Peyer's patch (tissue), 4 donors: ENCODE measurements at regions not wholly inside any gene's neighbourhood (a gene's known extent, or its start where the extent isn't known, plus 50 kb on each side); places are given as distances from the start of the nearest gene placed in this dataset.

ENCODE experiments used
- DNase-seq, 3 donors: peaks; one replicate each; pipeline ENCODE4 v3.0.0-alpha.2; 2017 to 2019
- H3K27ac ChIP-seq, 4 donors: fragments of 200-600 bp; sonication (generic); one replicate each; pipeline ENCODE4 v1.5.1; 2016 to 2019
- H3K27me3 ChIP-seq, 2 donors: fragments of 200-600 bp; sonication (generic); one replicate each; pipeline ENCODE4 v1.5.1; 2019
- H3K36me3 ChIP-seq, 3 donors: fragments of 200-600 bp; sonication (generic); one replicate each; pipeline ENCODE4 v1.5.1; 2016 to 2019
- H3K4me1 ChIP-seq, 4 donors: fragments of 200-600 bp; sonication (generic); one replicate each; pipeline ENCODE4 v1.5.1; 2016 to 2019
- H3K4me3 ChIP-seq, 4 donors: fragments of 200-600 bp; sonication (generic); 1 replicate in 3 of 4; 2 replicates in 1 of 4; pipeline ENCODE4 v1.5.1; 2016 to 2019; ENCODE audit warnings: mild to moderate bottlenecking in 1 of 4
- H3K9me3 ChIP-seq, 4 donors: fragments of 200-600 bp; sonication (generic); one replicate each; pipeline ENCODE4 v1.5.1; 2016 to 2019; ENCODE audit warnings: mild to moderate bottlenecking in 1 of 4
- CTCF ChIP-seq, 6 experiments: fragments of 450-650 bp in 4 of 6; fragments of 200-600 bp in 2 of 6; sonication (generic) in 1 of 6; IDR thresholded peaks; one replicate each; pipeline ENCODE4 v1.5.1; 2017 to 2019; ENCODE audit warnings: antibody characterized with exemption in 6 of 6, mild to moderate bottlenecking in 3 of 6, moderate library complexity in 1 of 6
- POLR2A ChIP-seq, 2 donors: fragments of 450-650 bp; IDR thresholded peaks; one replicate each; pipeline ENCODE4 v1.5.1; 2017; ENCODE audit warnings: antibody characterized with exemption in 2 of 2, mild to moderate bottlenecking in 2 of 2, moderate library complexity in 2 of 2

DNA sequence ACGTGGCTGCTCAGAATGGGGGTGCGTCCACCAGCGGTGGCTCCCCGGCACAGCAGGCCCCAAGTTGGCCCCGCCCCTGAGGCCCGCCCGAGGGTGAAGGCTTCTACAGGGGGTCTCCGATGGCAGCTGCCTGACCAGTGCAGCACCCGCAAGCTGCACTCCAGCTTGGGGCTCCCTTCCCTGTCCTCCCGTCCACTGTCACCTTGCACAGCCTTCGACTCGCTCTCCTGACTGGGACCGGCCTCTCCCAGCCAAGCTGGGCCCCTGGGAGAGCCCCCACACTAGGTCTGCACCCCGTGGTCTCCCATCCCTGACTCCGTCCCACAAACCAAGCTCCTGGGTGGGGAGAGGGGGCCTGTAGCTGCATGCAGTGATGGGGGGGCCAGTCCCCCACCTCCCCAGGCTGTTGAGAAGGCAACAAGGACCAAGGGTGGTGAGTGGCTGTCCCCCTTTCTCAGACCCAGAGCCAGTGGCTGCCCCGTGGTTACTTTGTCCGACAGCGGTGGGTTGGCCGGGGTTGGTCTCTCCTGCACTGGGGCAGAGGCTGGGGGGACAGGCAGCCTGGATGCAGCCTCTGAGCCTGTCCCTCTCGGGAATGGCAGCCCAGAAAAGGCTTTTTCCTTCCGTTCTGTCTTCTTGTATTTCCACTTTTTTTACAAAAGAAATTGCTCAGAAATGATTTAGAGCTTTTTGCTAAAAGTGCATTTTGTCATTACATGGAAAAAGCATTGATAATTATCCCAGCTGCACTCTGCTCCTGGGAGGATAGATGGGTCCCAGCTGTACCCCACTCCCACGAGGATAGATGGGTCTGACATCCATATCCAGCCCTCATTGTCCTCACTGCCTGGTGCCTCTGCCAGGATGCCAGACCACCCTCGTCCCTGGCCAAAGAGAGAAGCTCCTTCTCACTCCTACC lies 217.0 kb downstream of the KIF26A start:
- peak in 2 of 3 donors; percentile 34 to 36 for DNase-seq
- no peaks in the 10 kb centered on the region for H3K4me1 ChIP-seq
- H3K4me3 ChIP-seq = no peak overlapping the region
- TF ChIP-seq POLR2A (IDR thresholded peaks at IDR 0.05) (no peak), CTCF (IDR thresholded peaks at IDR 0.05) (no peak)
- no peaks in the 10 kb centered on the region for H3K27me3 ChIP-seq
- H3K36me3 ChIP-seq = no peaks in the 10 kb centered on the region
- H3K27ac ChIP-seq = no peak overlapping the region
- H3K9me3 ChIP-seq = no peaks in the 10 kb centered on the region

GRCh38 chr14:104356020-104356737 lies 217.8 kb downstream of the KIF26A start:
- no peaks in the 10 kb centered on the region for H3K4me1 ChIP-seq
- no peak overlapping the region for H3K4me3 ChIP-seq
- H3K9me3 ChIP-seq = no peaks in the 10 kb centered on the region
- no peaks in the 10 kb centered on the region for H3K27me3 ChIP-seq
- no peak for TF ChIP-seq POLR2A (IDR thresholded peaks at IDR 0.05)
- no peak for TF ChIP-seq CTCF (IDR thresholded peaks at IDR 0.05)
- no peaks in the 10 kb centered on the region for H3K36me3 ChIP-seq
- peak in 2 of 3 donors; percentile 34 to 36 for DNase-seq
- no peak overlapping the region for H3K27ac ChIP-seq

DNA sequence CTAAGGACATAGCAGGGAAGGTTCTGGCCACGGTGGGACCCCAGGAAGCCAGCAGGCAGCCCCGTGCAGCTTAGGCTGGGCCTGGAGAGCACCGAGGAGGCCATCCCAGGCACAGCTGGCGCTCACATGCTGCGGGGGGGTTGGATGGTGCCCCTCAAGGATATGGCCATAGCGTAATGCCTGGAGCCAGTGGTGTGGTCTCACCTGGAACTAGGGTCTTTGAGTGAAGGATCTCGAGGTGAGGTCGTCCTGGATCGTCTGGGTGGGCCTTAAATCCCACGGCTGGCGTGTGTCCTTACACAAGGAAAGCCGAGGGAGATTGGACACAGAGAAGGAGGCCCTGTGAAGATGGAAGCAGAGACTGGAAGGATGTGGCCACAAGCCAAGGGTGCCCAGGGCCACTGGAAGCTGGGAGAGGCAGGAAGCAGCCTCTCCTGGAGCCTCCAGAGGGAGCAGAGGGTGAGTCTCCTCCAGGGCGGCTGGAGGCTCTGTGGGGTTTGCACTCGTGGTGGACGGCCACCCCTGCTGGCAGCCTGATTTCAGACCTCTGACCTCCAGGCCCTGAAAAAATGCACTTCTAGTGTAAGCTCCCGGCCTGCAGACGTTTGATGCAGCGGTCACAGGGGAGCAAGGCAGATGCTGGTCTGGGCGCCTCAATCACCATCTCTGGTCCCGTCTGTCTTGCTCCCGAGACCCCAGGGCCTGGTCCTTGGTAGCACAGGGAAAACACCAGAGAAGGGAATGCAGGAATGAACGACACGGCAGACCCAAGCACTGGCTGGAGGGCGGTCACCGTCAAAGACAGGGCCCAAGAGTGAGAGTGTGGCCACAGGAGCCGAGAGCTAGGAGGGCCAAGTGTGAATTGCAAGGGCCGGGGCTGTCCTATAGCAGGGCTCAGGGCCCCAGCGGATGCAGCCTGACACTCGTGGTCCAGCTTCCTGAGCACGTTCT lies 218.6 kb downstream of the KIF26A start:
- TF ChIP-seq POLR2A (IDR thresholded peaks at IDR 0.05) (no peak), CTCF (IDR thresholded peaks at IDR 0.05) (no peak)
- Histone ChIP-seq H3K9me3 (no peaks in the 10 kb centered on the region), H3K4me1 (no peaks in the 10 kb centered on the region), H3K27me3 (no peaks in the 10 kb centered on the region), H3K36me3 (no peaks in the 10 kb centered on the region), H3K27ac (no peak overlapping the region), H3K4me3 (no peak overlapping the region)
- peak in 2 of 3 donors; percentile 31 to 37 for DNase-seq

DNA sequence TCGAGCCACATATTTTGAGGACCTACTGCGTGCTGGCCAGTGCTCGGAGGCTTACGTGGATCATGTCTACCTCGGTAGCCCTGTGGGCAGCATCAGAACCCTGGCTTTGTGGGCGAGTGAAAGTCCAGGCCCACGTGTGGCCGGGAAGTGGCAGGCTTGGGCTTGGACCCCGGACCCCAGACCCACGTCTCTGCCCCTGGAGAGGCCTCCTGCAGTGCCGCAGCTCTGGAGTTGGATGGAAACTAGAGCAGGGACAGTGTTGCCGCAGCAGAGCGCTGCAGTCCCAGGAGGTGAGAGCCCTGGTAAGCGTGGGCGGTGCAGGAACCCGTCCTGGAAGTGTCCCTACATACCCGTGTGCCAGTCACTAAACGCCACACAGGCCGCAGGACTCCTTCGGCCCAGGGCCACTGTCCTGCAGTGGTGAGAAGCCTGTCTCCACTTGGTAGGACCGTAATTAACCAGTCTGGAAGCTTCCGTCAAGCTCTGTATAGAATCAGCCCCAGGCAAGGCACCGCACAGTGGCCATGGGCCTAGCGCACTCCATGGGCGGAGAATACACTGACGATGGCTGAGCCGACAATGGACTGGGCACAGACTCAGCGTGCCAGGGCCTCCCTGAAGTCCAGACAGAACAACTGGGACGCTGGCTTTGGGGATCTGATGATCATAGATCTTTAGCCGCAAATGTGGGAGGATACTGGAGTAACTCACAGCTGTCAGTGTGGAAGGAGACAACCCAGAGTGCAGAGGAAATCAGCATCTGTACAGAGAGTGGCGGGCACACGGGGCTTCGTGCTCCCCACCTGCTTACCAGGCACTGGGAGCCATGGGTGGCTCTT lies 219.5 kb downstream of the KIF26A start:
- Histone ChIP-seq H3K36me3 (no peaks in the 10 kb centered on the region), H3K27me3 (no peaks in the 10 kb centered on the region), H3K4me1 (no peaks in the 10 kb centered on the region), H3K9me3 (no peaks in the 10 kb centered on the region), H3K4me3 (no peak overlapping the region), H3K27ac (no peak overlapping the region)
- peak in 2 of 3 donors; percentile 34 to 41 for DNase-seq
- TF ChIP-seq CTCF (IDR thresholded peaks at IDR 0.05) = no peak
- TF ChIP-seq POLR2A (IDR thresholded peaks at IDR 0.05) = no peak
